Ureter (tissue), 1 donor: ENCODE measurements at regions not wholly inside any gene's neighbourhood (a gene's known extent, or its start where the extent isn't known, plus 50 kb on each side); places are given as distances from the start of the nearest gene placed in this dataset.

Experiments used
- DNase-seq: peaks from one replicate; pipeline ENCODE4 v3.0.0-alpha.2; 2020; ENCODE audit warnings: low spot score
- donor health status: DM: yes; HTN: yes; CAD: no.

DNA sequence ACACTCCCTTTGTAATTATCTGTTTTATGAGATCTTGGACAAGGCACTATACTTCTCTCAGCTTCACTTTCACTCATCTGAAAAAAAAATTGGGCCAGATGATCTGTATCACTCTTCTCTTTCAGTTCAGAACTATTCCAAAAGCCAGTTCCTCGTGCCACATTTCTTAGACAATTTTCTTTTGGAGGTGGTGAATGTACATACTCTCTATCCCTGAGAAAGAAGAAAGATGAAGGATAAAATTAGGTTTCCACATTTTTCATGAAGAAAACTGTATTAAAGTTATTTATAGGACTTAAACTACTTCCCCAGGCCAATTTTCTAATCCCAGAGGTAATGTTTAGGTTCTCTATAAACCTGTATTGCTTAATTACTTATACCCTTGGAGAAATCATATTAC is 171.6 kb downstream of the SLC6A15 start:
- no peak for DNase-seq

DNA sequence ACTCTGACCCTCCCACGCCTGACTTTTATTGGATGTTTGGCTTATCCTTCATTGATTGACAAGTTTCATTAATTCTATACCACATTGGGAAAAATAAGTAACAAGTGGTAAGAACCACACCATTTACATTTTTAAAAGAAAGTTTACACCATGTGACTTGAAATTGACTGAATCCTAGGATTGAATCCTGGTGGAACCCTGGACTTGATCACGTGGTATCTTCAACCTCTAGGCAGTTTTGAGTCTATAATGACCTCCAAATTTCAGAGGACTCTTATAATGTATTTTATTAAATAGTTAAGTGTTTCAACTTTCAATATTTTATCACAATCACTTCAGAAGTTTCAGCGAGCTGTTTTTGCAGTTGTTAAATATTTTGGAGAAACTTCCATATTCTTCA is 172.0 kb downstream of the SLC6A15 start:
- no peak for DNase-seq

DNA sequence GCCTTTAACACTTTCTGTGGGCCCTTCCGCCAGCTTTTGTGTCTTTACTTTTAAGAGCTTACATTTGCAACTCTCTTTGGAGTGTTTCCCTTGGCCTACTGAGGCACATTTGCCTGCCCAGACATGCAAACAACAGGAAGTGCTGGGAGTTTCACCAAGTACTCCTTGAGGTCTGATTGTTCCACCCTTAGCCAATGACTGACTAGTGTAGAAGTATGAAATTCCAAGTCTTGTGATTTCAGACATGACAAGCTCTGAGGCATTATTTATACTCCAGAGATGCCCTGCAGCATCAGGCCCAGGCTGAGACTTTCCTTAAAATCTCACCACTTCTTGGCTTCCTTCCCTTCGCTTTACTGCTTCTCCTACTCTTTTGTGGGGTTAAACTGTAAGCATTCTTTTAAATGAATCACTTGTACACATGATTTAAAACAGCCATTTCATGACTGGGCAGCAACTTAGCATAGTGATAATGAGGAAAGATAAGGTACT is 174.1 kb downstream of the SLC6A15 start:
- DNase-seq, result no peak

DNA sequence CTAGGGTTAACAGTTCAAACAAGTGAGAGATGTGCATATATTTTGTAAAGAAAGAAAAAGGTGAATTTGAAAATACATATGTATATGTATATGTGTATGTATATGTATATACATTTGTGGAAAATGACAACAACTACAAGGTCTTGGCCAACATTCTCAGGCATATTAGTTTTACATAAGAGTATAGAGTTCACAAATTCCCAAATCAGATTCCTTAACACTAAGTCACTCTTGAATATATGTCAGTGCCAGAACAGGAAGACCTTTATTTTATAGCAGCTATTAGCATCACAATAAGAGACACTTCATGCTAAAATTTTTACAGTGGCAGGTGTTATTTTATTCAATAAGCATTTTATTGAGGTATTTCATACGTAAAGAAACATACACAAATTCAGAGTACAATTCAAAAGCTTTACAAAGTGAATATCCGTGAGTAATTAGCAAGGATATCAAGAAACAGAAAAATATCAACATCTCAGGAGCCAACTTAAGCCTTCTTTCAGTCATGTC is 179.7 kb downstream of the SLC6A15 start:
- no peak for DNase-seq

DNA sequence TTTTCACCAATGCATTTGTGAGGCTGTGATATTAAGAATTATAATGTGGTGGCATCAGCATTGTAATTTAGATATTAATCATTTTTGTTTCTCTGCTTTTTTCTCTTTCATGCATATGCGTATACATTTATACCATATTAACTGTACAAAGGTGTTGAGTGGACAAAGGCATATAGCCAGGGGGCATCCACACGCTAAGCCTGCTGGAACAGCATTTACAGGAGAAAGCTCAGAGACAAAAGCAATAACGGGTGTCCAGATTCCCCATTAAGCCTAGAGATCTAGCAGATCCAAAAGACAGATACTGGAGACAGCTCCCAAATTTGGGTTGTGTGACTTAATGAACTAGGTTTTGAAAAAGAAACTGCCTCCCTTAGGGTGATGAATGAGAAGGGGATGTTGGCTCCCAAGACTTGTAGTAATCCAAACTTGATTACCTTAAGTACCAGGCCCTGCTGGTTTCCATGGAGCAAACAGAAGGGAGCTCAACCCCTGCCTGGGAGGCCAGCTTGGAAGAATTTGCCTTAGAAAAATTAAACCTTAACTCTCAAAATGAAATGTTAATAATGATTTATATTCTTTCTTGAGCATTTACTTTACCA is 181.9 kb downstream of the SLC6A15 start:
- no peak for DNase-seq

DNA sequence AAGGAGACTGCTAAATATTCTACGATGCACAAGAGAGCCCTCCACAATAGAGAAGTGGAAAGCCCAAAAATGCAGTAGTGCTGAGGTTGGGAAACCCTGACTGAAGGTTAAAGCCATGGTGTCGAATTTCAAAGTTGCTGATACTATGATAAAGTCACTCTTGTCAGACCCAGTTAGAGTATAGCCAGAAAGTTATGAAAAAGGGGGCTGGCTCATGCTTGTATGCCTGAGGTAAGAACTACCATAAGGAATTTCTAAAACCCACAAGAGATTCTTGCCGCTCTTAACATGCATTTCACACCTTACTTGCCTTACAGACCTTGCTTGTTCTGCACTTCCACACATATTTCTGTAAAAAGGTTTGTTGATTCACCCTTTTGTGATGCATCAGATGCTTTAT is 184.6 kb downstream of the SLC6A15 start:
- DNase-seq, result no peak

DNA sequence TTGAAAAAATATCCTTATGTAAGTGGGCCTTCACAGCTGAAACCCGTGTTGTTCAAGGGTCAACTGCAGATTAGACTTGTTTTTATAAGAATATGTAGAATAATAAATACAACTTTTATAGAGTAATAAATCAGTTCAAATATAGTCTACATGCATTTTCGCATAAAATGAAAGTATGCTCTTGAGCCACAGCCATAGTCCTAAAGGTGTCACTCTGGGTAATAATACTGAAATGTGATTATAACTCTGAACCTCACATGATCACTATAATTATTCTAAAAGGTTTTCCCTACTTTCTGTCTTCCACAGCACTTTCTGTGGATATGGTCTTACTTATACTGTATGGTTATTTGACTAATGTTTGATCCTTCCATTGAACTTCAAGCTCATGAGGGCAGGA is 185.8 kb downstream of the SLC6A15 start:
- DNase-seq, result no peak

DNA sequence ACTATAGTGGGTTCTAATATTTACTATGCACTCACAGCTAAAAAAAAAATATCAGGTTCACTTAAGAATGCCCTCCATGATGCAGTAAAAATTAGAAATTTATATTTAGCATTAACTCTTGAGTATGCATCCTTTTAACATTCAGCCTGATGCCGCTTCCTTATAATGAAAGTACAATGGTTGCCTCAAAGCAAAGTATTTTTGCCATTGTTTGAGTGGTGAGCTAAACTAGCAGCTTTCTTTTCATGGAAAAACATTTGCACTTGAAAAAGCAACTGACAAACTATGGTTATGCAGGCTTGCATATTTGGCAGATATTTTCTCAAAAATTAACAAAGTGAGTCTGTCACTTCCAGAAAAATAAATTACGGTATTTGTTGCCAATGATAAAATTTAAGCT is 188.6 kb downstream of the SLC6A15 start:
- no peak for DNase-seq

DNA sequence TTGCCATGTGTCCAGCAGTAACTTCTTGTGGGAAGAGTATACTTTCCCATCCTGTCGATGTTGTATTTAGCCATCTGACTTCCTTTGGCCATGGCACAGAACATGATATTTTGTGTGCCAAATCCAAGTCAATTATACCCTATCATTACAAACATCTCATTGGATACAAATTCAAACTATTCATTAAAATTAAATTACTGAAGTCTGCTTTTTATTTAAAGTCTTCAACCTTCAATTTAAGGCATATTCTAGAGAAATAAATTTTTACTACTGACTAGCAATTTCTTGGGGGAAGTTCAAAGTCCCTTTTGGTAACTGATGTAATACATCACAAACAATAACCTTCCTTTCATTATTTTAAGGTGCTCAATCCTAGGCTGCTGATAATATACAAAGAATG is 192.6 kb downstream of the SLC6A15 start:
- no peak for DNase-seq

DNA sequence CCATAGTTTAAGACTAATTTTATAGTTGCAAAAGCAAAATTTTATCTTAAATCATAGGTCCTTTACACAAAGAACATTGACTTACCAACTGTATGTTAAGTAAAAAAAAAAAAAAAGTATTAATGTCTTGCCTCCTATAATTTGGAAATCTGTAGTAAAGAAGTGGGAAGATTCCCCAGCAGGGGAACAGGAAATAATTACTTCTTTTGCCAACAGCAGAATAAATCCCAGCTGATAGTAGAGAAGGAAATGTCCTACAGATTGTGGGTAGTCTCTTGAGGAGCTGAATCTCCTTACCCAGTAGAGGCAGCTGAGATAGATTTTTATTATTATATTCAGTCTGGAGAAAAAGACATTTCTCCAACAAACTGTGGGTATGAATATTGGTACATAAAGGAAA is 193.7 kb downstream of the SLC6A15 start:
- no peak for DNase-seq

DNA sequence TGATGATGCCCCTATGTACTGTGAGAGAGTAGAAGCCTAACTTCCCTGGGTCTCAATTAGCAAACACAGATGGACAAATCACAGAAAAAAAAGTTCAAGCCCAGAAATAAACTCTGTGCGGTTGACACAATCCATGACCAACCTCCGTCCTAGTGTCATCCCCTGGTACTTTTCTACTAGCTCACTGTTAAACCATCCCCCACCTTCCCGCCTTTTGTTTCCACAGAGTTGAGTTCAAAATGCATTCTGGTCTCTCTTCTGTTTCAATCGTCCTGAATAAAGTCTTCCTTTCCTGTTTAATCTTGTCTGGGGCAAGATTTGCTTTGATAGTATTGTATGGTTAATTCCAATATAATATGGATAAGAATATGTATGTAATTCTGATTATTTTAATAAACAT is 199.9 kb downstream of the SLC6A15 start:
- DNase-seq, result no peak

DNA sequence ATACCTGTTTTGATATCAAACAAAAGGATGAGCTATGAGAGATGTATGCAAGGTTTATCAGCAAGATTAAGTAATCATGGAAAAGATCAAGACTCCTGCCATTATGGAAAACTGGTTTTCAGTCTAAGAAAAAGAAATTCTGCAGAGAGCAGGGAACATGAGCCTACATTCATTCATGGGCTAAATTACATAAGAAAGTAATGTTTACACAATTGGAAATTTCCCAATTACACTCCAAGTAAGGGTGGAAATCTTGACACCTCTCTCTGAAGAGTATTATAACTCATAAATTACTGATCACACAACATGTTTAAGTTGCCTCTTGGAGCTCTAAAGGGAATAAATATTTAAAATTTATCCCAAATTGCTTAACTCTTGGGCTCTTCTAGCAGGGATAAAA is 206.2 kb downstream of the SLC6A15 start:
- DNase-seq, result no peak

DNA sequence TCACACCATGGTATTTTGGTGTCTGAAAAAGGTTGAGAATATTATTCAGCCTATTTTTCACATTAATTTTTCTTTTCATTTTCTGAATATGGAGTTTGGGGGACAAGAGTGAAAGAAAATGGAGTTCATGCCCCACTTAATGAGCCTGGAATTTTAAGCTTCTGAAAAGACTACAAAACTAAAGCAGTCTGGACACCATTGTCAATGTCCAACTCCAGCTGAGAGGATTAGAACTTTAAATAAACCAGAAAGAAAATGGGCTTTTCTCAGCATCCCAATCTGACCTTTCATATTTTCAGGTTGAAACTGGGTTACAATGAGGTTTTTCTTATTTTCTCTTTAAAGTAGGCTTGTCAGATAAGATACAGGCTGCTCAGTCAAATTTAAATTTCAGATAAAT is 207.7 kb downstream of the SLC6A15 start:
- DNase-seq, result no peak

DNA sequence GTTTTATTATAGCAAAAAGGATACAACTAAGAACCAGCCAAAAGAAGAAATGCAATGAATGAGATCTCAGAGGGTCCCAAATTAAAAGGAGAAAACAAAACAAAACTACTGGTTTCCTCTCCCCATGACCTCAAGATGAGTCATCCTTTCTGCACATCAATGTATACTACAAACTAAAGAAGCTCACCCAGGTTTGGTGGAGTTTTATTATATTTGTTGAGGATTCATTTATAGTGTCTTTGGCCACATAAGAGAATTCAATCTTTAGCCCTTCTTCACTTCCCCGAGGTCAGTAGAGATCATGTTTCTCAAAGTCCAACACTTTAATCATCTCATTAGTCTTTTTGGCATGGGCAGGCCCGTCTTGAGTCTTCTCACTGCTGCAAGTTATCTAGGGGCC is 210.6 kb downstream of the SLC6A15 start:
- no peak for DNase-seq

DNA sequence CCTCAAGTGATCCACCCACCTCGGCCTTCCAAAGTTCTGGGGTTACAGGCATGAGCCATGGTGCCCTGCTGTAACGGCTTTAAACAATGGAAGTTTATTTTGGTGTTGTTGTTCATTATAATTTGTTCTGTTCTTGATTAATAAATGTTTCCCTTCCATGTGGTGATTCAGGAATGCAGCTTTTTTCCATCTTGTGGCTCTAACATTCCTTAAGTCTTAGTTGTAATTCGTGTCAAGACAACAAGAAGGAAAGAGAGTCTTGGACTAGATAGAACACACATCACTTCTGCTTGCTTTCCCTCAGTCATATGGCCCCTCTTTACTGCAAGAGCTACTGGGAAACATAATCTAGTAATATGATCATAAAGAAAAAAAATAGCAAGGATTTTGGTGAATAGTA is 211.6 kb downstream of the SLC6A15 start:
- no peak for DNase-seq

DNA sequence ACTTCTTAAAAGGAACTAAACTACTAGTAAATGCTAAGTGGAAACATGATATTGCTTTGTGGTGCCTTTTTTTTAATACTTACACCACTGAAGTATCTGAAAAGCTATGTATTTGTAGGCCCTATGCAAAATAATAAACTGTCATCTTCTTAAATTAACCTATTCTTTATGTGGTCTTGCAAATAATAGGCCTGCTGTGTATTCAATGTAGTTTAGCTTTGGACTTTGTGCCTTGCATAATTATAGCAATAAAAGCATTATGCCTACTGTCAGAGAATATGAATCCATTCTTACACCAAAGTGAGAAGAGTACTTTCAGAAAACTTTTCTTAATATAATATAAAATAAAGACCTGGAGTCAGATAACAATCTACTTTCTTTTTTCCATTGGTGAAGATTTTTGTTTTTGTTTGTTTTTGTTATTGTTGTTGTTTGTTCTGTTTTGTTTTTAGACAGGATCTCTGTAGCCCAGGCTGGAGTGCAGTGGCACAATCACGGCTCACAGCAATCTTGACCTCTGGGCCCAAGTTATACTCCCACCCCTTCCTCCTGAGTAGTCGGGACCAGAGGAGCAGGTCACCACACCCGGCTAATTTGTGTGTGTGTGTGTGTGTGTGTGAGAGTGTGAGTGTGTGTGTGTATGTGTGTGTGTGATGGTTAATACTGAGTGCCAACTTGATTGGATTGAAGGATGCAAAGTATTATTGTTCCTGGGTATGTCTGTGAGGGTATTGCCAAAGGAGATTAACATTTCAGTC is 213.8 kb downstream of the SLC6A15 start:
- DNase-seq, result no peak

DNA sequence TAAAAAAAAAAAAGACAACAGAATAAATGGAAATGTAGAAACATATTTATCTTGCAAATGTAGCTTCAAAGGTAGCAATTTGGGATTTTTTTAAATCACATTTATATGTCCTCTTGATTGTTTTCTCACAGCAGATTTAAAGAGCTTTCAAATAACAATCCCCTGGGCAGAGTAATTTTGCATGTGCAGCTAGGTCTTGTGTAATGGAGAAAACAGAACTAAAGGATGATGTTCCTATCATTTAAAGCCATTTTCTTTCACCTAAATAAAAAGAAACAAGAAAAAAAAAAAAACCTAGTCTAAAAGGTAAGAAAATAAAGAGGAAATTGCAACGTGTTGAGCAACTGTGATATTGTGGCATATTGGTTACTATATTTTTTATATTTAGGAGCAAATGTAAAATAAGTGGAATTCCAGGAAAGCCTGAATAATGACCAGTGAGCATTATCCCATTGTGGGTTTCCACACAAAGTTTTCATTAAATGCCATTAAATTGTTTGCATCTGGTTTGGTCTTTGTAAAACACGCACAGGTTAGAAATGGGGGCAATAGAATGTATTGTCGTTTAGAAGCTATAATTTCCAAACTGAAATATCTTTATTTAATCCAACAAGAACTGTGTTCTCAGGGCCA is 215.6 kb downstream of the SLC6A15 start:
- DNase-seq, result no peak

DNA sequence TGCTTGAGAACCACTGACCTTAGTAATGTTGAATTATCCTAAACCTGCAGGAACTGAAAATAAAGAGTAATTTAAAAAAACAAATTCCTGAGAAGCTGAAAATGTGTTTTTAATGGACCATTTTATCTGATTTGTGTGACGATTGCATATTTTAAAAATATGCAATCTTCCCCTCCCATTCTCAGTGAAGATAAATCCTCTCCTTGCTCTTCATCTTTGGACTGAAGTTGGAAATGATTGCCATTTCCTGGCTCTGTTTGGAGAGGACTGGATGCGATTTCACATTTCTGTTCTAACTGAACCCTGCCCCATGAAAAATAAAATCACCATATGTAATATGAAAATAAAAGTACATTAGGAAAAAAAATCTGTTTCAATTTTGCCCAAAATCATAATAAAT is 216.3 kb downstream of the SLC6A15 start:
- DNase-seq, result no peak

DNA sequence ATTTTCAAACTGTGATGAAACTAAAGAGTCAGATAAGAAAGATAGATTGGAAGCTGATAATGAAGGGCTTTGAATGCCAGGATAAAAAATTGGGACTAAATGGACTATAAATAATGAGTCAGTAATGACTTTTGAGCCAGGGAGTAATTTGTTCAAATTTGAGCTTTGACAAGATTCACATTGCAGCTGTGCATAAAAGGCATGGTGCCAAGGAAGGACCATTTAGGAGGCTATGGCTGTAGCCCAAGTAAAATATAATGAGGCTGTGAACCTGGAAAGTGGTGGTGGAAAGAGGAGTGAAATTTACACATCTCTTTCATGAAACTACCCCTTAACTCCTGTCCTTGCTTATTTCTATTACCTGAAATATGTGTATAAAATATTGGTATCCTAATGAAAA is 218.5 kb downstream of the SLC6A15 start:
- no peak for DNase-seq

DNA sequence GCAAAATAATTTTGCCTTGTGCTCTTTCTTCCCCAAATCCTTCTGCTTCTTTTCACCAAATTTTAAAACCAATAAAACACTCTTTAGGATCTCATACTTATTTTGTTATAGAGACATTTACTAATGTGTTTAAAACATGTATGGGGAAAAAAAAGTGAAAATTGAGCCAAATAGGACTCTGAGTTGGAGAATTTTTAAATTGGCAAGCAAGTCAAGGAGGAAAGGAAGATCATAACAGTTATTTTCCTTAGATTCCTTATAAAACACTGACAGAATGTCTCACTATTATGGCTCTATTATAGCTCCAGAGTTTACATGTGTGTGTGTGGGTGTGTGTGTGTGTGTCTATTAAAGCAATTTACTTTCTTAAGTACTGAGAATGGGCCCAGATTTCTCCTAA is 220.5 kb downstream of the SLC6A15 start:
- no peak for DNase-seq

DNA sequence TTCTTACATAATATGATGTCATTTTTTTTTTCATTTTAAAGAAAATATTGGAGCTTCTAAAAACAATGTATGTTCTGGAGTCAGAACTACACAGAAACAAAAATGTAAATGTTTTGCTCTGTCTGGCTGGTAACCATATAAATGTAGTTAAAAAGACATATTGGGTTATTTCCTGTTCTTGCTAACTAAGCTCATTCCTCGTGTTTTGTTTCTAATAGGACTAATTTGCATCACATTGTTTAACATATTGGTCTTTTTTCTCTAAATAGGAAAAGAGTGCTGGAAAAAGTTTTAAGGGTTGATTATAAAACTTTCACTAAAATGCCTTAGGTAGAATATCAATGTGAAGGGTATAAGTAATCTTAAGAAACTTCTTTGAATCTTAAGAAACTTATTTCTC is 221.3 kb downstream of the SLC6A15 start:
- DNase-seq, result no peak

DNA sequence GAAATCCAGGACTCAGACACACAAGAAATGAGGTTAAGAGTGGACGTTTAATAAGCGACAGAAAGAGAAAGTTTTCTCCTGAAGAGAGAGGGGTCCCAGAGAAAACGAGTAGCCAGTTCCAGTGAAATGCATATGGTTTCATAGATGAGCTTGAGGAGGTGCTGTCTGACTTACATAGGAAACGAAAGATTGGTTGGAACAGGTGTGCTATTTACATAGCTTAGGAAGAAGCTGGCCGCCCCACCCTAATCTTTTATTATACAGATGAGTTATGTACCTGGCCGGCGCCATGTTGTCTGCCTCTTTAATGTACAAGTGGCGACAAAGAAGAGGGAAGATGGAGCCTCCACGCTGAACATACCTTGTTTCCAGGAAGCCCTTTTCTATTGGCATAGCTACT is 223.0 kb downstream of the SLC6A15 start:
- DNase-seq, result no peak

DNA sequence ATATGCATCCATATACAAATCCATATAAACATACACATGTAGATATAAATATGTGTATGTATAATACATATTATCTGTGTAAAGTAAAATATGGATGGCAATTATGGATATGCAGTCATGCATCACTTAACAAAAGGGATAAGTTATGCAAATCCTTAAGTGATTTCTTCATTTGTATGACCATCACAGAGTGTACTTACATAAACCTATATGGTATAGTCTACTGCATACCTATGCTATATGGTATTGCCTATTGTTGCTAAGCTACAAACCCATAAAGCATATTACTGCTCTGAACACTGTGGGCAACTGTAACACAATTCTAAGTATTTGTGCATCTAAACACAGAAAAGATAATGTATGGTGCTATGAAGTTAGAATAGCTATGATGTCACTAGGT is 227.2 kb downstream of the SLC6A15 start:
- DNase-seq, result no peak
